GM12878 (cell line): ENCODE measurements at regions not wholly inside any gene's neighbourhood (a gene's known extent, or its start where the extent isn't known, plus 50 kb on each side); places are given as distances from the start of the nearest gene placed in this dataset.

Source experiments
- ATF7 ChIP-seq: fragments of 450-650 bp; IDR thresholded peaks from 2 replicates; pipeline ENCODE4 v1.6.1; 2016; ENCODE audit warnings: low read depth, mild to moderate bottlenecking
- CHD2 ChIP-seq: IDR thresholded peaks from 2 replicates; pipeline ENCODE4 v1.6.1; 2011; ENCODE audit warnings: low read depth, low read length, improper control_type of control experiment, borderline replicate concordance
- EED ChIP-seq: sonication (generic); IDR thresholded peaks from 2 replicates; pipeline ENCODE4 v1.6.1; 2016; ENCODE audit warnings: antibody characterized with exemption, low read depth
- EP300 ChIP-seq, 2 experiments: fragments of 150-350 bp in 1 of 2; IDR thresholded peaks; 2 replicates each; pipeline ENCODE4 v1.6.1; 2011 to 2012; ENCODE audit warnings: low read depth in 2 of 2, low read length in 2 of 2, borderline replicate concordance in 1 of 2, improper control_type of control experiment in 1 of 2, inconsistent platforms in 1 of 2; ENCODE audit not compliant: control insufficient read depth in 1 of 2
- FOS ChIP-seq: IDR thresholded peaks from 3 replicates; pipeline ENCODE4 v1.6.1; 2011; ENCODE audit warnings: borderline replicate concordance; ENCODE audit not compliant: insufficient read length; ENCODE audit errors: extremely low read depth
- GATAD2B ChIP-seq: fragments of 450-650 bp; conservative IDR thresholded peaks from 2 replicates; pipeline ENCODE4 v1.6.1; 2017; ENCODE audit warnings: low read depth, mild to moderate bottlenecking, moderate library complexity
- HSF1 ChIP-seq: fragments of 150-350 bp; IDR thresholded peaks from 2 replicates; pipeline ENCODE4 v1.6.1; 2014; ENCODE audit warnings: mild to moderate bottlenecking, low read depth, low read length
- JUNB ChIP-seq: IDR thresholded peaks from 2 replicates; pipeline ENCODE4 v1.6.1; 2016; ENCODE audit warnings: antibody characterized with exemption, mild to moderate bottlenecking
- MLLT1 ChIP-seq: fragments of 450-650 bp; IDR thresholded peaks from 2 replicates; pipeline ENCODE4 v1.6.1; 2016; ENCODE audit warnings: mild to moderate bottlenecking
- MTA2 ChIP-seq: fragments of 450-650 bp; IDR thresholded peaks from 2 replicates; pipeline ENCODE4 v1.6.1; 2016; ENCODE audit warnings: low read depth, mild to moderate bottlenecking, moderate library complexity
- MXI1 ChIP-seq: fragments of 150-350 bp; IDR thresholded peaks from 2 replicates; pipeline ENCODE4 v1.6.1; 2011; ENCODE audit warnings: low read depth, mild to moderate bottlenecking, inconsistent platforms, low read length, improper control_type of control experiment
- NFIC ChIP-seq: IDR thresholded peaks from 2 replicates; pipeline ENCODE4 v1.6.1; 2012; ENCODE audit warnings: low read depth, mild to moderate bottlenecking, inconsistent platforms, low read length, moderate library complexity
- NFYA ChIP-seq: IDR thresholded peaks from 2 replicates; pipeline ENCODE4 v1.6.1; 2011; ENCODE audit warnings: low read depth, mild to moderate bottlenecking, low read length, improper control_type of control experiment, borderline replicate concordance
- NR2F1 ChIP-seq: fragments of 450-650 bp; conservative IDR thresholded peaks from 2 replicates; pipeline ENCODE4 v1.6.1; 2017; ENCODE audit warnings: mild to moderate bottlenecking
- PAX5 ChIP-seq: IDR thresholded peaks from 2 replicates; pipeline ENCODE4 v1.6.1; 2011; ENCODE audit warnings: low read depth, low read length, borderline replicate concordance
- POLR2AphosphoS2 ChIP-seq: IDR thresholded peaks from 2 replicates; pipeline ENCODE4 v1.6.1; 2011; ENCODE audit warnings: low read depth, mild to moderate bottlenecking, low read length, improper control_type of control experiment, moderate library complexity
- RAD51 ChIP-seq: fragments of 450-650 bp; IDR thresholded peaks from 2 replicates; pipeline ENCODE4 v1.6.1; 2016; ENCODE audit warnings: moderate library complexity, mild to moderate bottlenecking, inconsistent platforms
- RB1 ChIP-seq: fragments of 450-650 bp; formaldehyde crosslinking; IDR thresholded peaks from 2 replicates; pipeline ENCODE4 v1.6.1; 2017; ENCODE audit warnings: mild to moderate bottlenecking, borderline replicate concordance
- SMAD1 ChIP-seq: fragments of 450-650 bp; IDR thresholded peaks from 2 replicates; pipeline ENCODE4 v1.6.1; 2018; ENCODE audit warnings: mild to moderate bottlenecking, low read depth; ENCODE audit not compliant: partially characterized antibody
- TCF12 ChIP-seq: IDR thresholded peaks from 2 replicates; pipeline ENCODE4 v1.6.1; 2011; ENCODE audit warnings: low read depth, mild to moderate bottlenecking, low read length
- YBX1 ChIP-seq: fragments of 450-650 bp; IDR thresholded peaks from 2 replicates; pipeline ENCODE4 v1.6.1; 2016; ENCODE audit warnings: antibody characterized with exemption
- YY1 ChIP-seq: IDR thresholded peaks from 2 replicates; pipeline ENCODE4 v1.6.1; 2011; ENCODE audit warnings: low read depth, mild to moderate bottlenecking, low read length
- ZNF217 ChIP-seq: fragments of 450-650 bp; IDR thresholded peaks from 2 replicates; pipeline ENCODE4 v1.6.1; 2017; ENCODE audit warnings: antibody characterized with exemption, mild to moderate bottlenecking
- ZNF274 ChIP-seq: IDR thresholded peaks from one replicate; pipeline ENCODE4 v1.8.0; 2011; ENCODE audit not compliant: insufficient read length, insufficient read depth
- ZNF687 ChIP-seq: fragments of 450-650 bp; IDR thresholded peaks from 2 replicates; pipeline ENCODE4 v1.6.1; 2017; ENCODE audit warnings: mild to moderate bottlenecking, moderate library complexity
- ZSCAN29 ChIP-seq: fragments of 450-650 bp; IDR thresholded peaks from 2 replicates; pipeline ENCODE4 v1.6.1; 2017; ENCODE audit warnings: mild to moderate bottlenecking, moderate library complexity

GRCh38 chr20:6838181-6838826 lies 70.8 kb downstream of the BMP2 start (continued):
- TF ChIP-seq HSF1 (no peak), CHD2 (no peak), YY1 (no peak), ZNF687 (peak; percentile 90), EP300 (IDR thresholded peaks at IDR 0.05; ENCODE audit: borderline replicate concordance in 1 of 2, control insufficient read depth in 1 of 2, low read depth in 2 of 2, low read length in 2 of 2) (peak; percentile 18 to 60; a peak in 2 of 4 replicates), MLLT1 (peak; percentile 72), TCF12 (peak; percentile 15; the same call in 1 of the 2 replicates), NR2F1 (peak; percentile 43), FOS (no peak), GATAD2B (peak; percentile 76; the same call in 1 of the 2 replicates), PAX5 (0 out of 2 replicates have a peak, but pooled peaks have one; percentile 22), POLR2AphosphoS2 (no peak; the same call in 1 of the 2 replicates), ATF7 (peak; percentile 96), SMAD1 (peak; percentile 82), ZNF274 (no peak), NFIC (peak; percentile 37; the same call in 1 of the 2 replicates), ZSCAN29 (no peak), ZNF217 (peak; percentile 20; the same call in 1 of the 2 replicates), MXI1 (0 out of 2 replicates have a peak, but pooled peaks have one; percentile 42), RAD51 (peak; percentile 27; the same call in 1 of the 2 replicates), RB1 (no peak), MTA2 (peak; percentile 95), YBX1 (peak; percentile 16; the same call in 1 of the 2 replicates), EED (no peak), JUNB (peak; percentile 40; the same call in 1 of the 2 replicates), NFYA (no peak)
